ENCODE measurements at regions not wholly inside any gene's neighbourhood (a gene's known extent, or its start where the extent isn't known, plus 50 kb on each side); places are given as distances from the start of the nearest gene placed in this dataset.
"Not testable (repeated sequence)": the region's sequence is repeated elsewhere in the genome, so short reads cannot be mapped to it uniquely, and the experiment has no call there.

- intact Hi-C loops (cut with DNase I) = no loop called here
- no peak overlapping the region for H3K27ac ChIP-seq
- no peak for DNase-seq
- H3K36me3 ChIP-seq = no peaks in the 10 kb centered on the region
- no peaks in the 10 kb centered on the region for H3K9me3 ChIP-seq
- H3K4me1 ChIP-seq (ENCODE audit: insufficient read depth) = no peaks in the 10 kb centered on the region
- WGBS, 3 donors = 56 to 63% (median 57%) methylated on average over 3 of the region's 3 CpGs
- no peak overlapping the region for H3K4me3 ChIP-seq
- H3K27me3 ChIP-seq = no peaks in the 10 kb centered on the region
- TF ChIP-seq EP300 (IDR thresholded peaks at IDR 0.05) = no peak
- no peak for TF ChIP-seq POLR2A (IDR thresholded peaks at IDR 0.05)
- TF ChIP-seq CTCF (IDR thresholded peaks at IDR 0.05) = no peak
Measured at GRCh38 chr1:118535901-118536300, 350.9 kb upstream of the SPAG17 start.

DNA sequence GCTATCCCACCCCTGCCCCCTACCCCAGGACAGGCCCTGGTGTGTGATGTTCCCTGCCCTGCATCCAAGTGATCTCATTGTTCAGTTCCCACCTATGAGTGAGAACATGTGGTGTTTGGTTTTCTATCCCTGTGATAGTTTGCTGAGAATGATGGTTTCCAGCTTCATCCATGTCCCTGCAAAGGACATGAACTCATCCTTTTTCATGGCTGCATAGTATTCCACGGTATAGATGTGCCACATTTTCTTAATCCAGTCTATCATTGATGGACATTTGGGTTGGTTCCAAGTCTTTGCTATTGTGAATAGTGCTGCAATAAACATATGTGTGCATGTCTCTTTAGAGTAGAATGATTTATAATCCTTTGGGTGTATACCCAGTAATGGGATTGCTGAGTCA is 326.9 kb upstream of the SPAG17 start:
- intact Hi-C loops (cut with DNase I); H3K4me3 ChIP-seq; H3K9me3 ChIP-seq; H3K4me1 ChIP-seq (ENCODE audit: insufficient read depth); H3K27ac ChIP-seq; H3K36me3 ChIP-seq; DNase-seq; H3K27me3 ChIP-seq: not testable (repeated sequence)
- 59 to 83% (median 70%) methylated on average over 1 of the region's 1 CpG for WGBS, 3 donors

- TF ChIP-seq CTCF (IDR thresholded peaks at IDR 0.05) (no peak), POLR2A (IDR thresholded peaks at IDR 0.05) (no peak), EP300 (IDR thresholded peaks at IDR 0.05) (no peak)
- no peaks in the 10 kb centered on the region for H3K9me3 ChIP-seq
- no peaks in the 10 kb centered on the region for H3K36me3 ChIP-seq
- intact Hi-C loops (cut with DNase I) = no loop called here
- no peak overlapping the region for H3K27ac ChIP-seq
- no peaks in the 10 kb centered on the region for H3K4me1 ChIP-seq (ENCODE audit: insufficient read depth)
- WGBS, 3 donors = 8 to 20% (median 9%) methylated on average over 4 of the region's 4 CpGs
- H3K4me3 ChIP-seq = no peak overlapping the region
- DNase-seq = peak in 1 of 5 donors; percentile 34
- no peaks in the 10 kb centered on the region for H3K27me3 ChIP-seq
Measured at GRCh38 chr1:118504867-118505266, 319.8 kb upstream of the SPAG17 start.

DNA sequence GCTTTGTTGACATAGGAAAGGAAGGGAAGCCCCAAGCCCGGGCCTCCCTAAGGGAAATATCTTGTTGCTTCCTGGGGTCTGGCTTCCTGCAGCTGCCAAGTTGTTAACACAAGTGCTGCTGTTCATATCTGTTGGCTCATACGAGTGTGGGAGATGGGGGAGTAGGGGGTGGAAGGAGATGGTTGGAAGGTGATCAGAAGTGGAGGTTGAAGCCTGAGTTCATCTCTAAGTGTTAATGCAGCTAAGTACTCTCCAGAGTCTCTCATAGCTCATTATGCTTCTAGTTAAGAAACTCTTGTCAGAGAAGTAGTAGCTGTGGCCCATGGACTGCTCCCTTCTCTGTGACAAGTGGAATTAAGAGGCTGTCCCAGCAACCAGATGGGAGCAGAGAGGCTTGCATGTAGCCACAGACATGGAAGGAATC is 319.2 kb upstream of the SPAG17 start:
- no peaks in the 10 kb centered on the region for H3K4me1 ChIP-seq (ENCODE audit: insufficient read depth)
- intact Hi-C loops (cut with DNase I) = no loop called here

GRCh38 chr1:118503752-118504151 is 318.7 kb upstream of the SPAG17 start:
- no peaks in the 10 kb centered on the region for H3K36me3 ChIP-seq
- no peaks in the 10 kb centered on the region for H3K9me3 ChIP-seq
- no peaks in the 10 kb centered on the region for H3K27me3 ChIP-seq
- TF ChIP-seq CTCF (IDR thresholded peaks at IDR 0.05) (no peak), EP300 (IDR thresholded peaks at IDR 0.05) (no peak), POLR2A (IDR thresholded peaks at IDR 0.05) (no peak)
- no peak for DNase-seq
- no peak overlapping the region for H3K27ac ChIP-seq
- intact Hi-C loops (cut with DNase I) = no loop called here
- H3K4me3 ChIP-seq = no peak overlapping the region
- no peaks in the 10 kb centered on the region for H3K4me1 ChIP-seq (ENCODE audit: insufficient read depth)

More for the DNA sequence above, 319.2 kb upstream of the SPAG17 start:
- H3K36me3 ChIP-seq = no peaks in the 10 kb centered on the region
- no peaks in the 10 kb centered on the region for H3K9me3 ChIP-seq
- peak in 1 of 5 donors; percentile 14 for DNase-seq
- WGBS, 3 donors = 0% methylated on average over 2 of the region's 2 CpGs
- H3K27me3 ChIP-seq = no peaks in the 10 kb centered on the region
- TF ChIP-seq EP300 (IDR thresholded peaks at IDR 0.05) = no peak
- no peak for TF ChIP-seq CTCF (IDR thresholded peaks at IDR 0.05)
- TF ChIP-seq POLR2A (IDR thresholded peaks at IDR 0.05) = no peak
- no peak overlapping the region for H3K4me3 ChIP-seq
- no peak overlapping the region for H3K27ac ChIP-seq

Measured in ovary (tissue), 7 donors.